Fibroblast of mammary gland (primary cell): ENCODE measurements at regions not wholly inside any gene's neighbourhood (a gene's known extent, or its start where the extent isn't known, plus 50 kb on each side); places are given as distances from the start of the nearest gene placed in this dataset.

Experiments
- DNase-seq: peaks from one replicate; pipeline ENCODE4 v3.0.0-alpha.2; 2010; ENCODE audit warnings: low read depth
- H3K4me3 ChIP-seq: 2 replicates; pipeline ENCODE4 v1.5.1; 2011; ENCODE audit warnings: low read depth, mild to moderate bottlenecking, low read length, moderate library complexity; ENCODE audit not compliant: control insufficient read depth
- TF ChIP-seq, protein P1 (sequence below): conservative IDR thresholded peaks from 2 replicates; pipeline ENCODE4 v1.5.1; 2011; ENCODE audit warnings: low read depth, low read length, inconsistent platforms; ENCODE audit not compliant: control insufficient read depth, insufficient read depth

DNA sequence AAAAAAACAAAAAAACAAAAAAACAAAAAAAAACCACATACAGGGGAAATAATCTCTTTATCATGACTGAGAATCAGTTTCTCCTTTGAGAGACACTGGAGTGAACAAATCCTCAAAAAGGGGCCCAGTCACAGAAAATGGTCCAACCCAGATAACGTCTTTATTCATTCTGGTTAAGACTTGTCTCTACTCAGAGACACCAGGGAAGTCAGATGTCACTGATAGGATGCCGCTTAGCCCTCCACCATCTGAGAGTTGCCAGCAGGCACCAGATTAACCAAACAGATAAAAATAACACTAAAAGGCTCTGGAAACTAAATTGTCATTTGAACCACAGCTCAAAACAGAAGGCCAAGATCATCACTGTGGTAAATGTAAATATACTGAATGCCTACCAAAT, 1163.4 kb upstream of the ATXN8OS start:
- TF ChIP-seq, protein P1, sequence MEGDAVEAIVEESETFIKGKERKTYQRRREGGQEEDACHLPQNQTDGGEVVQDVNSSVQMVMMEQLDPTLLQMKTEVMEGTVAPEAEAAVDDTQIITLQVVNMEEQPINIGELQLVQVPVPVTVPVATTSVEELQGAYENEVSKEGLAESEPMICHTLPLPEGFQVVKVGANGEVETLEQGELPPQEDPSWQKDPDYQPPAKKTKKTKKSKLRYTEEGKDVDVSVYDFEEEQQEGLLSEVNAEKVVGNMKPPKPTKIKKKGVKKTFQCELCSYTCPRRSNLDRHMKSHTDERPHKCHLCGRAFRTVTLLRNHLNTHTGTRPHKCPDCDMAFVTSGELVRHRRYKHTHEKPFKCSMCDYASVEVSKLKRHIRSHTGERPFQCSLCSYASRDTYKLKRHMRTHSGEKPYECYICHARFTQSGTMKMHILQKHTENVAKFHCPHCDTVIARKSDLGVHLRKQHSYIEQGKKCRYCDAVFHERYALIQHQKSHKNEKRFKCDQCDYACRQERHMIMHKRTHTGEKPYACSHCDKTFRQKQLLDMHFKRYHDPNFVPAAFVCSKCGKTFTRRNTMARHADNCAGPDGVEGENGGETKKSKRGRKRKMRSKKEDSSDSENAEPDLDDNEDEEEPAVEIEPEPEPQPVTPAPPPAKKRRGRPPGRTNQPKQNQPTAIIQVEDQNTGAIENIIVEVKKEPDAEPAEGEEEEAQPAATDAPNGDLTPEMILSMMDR, result no peak
- H3K4me3 ChIP-seq, result no peak overlapping the region

DNA sequence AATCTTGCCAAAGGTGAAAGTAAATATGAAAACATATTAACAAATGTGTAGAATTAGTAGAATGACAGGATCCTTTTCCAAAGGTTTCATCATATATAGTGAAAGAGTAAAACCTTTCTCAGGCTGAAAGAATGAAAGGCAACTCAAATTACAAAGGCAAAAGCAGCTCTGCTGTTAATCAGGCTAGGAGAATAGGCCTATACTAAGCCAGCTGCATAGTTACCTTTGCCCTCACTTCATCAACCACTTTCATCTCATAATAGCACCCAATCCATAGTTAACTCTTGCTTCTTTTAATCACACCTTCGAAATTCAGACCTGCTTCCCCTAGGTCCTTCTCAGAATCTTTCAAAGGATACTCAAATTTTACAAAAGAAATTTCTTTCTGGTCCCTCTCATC, 1167.6 kb upstream of the ATXN8OS start:
- no peak for DNase-seq
- TF ChIP-seq, protein P1, result no peak
- H3K4me3 ChIP-seq, result no peak overlapping the region

More for the DNA sequence above, 1163.4 kb upstream of the ATXN8OS start:
- DNase-seq, result no peak

DNA sequence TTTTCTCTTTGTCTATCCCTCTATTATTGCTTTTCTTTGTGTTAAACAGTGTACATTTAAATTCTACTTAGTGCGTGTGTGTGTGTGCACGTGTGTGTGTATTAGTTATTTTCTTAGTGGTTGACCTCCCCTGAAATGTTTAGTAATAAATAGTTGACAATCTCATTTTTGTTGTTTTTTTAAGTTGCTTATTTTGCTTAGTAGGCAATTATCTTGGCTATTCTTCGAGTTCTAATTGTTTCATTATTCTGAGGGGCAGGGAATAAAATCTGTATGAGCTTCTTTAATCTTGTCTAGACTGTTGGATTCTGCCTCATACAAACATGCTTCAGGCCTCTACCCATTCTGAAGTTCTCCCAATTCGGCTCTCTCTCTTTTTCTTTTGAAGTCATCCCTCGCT, 1169.0 kb upstream of the ATXN8OS start:
- TF ChIP-seq, protein P1, result no peak

DNA sequence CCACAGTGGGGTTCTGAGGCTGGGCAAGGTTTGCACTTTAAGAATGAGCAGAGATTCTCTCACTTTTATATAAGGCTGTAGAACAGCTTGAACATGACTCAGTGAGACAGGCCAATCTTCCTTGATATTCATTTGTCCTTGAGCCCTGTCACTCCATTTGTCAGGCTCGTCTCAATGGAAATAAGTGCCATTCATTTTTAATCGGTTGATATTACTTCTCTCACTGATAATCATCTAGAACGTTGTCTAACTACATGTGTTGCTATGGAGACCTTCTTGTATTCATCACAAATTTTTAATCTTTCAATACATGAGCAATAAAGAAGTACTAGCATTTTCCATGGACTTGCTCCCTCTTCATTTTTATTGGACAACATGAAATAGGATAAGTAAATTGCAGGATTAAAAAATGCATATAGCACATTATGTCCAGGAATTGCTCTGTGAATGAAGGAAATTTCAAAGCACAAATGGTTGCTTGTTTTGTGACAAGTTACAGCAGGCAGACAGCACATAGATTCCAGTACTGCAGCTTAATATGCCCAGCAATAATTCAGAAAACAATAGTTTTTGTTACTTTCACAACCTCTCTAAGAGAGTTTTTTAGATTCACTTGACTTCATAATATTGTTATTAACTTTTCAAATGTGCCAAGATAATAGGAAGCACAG, 1178.4 kb upstream of the ATXN8OS start:
- TF ChIP-seq, protein P1, result no peak
- H3K4me3 ChIP-seq, result no peak overlapping the region
- DNase-seq, result no peak

More for the DNA sequence above, 1169.0 kb upstream of the ATXN8OS start:
- no peak for DNase-seq
- no peak overlapping the region for H3K4me3 ChIP-seq

DNA sequence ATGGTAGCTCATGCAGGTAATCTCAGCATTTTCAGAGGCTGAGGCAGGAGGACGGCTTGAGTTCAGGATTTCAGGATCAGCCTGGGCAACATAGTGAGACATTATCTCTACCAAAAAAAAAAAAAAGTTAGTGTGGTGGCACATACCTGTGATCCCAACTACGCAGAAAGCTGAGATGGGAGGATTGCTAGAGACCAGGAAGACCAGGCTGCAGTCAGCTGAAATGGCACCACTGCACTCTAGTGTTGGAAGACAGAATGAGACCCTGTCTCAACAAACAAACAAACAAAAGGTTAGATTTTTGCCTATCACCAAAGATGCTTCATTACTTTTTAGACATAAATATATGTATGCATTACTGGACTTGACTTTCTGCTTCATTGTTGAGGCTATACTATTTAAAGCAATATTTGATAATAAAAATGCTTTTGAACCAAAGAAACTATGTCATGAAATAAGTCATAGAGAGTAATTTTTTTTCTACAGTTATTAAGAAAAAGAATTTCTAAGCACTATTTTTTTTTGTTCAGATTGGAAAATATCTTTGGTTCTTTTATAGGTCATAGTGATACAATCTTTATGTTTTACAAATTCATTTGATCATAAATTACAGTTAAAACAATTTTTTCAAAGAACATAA, 1180.1 kb upstream of the ATXN8OS start:
- TF ChIP-seq, protein P1, result peak; percentile 14
- H3K4me3 ChIP-seq, result no peak overlapping the region
- DNase-seq, result peak; percentile 2

DNA sequence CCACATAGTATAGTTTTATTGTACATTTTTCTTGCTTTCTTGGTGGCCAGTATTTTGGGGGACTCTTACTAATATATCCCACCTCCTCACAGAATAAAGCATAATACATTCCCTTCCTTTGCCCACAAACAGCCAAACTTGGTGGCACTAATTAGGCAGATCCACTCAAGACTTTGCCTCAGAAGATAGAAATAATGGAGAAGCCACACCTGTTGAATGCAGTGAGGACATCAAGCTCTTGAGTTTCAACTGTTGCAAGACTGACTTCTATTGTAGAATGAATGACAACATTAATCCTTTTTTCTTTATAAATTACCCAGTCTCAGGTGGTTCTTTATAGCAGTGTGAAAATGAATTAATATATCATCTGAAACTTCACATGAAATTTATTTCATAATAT, 1183.6 kb upstream of the ATXN8OS start:
- DNase-seq, result no peak
- no peak overlapping the region for H3K4me3 ChIP-seq
- TF ChIP-seq, protein P1, result no peak
